GM19240 (cell line): ENCODE measurements at regions not wholly inside any gene's neighbourhood (a gene's known extent, or its start where the extent isn't known, plus 50 kb on each side); places are given as distances from the start of the nearest gene placed in this dataset.

Experiments used
- DNase-seq: peaks from one replicate; pipeline ENCODE4 v3.0.0; 2011; ENCODE audit warnings: low spot score; ENCODE audit not compliant: insufficient read length

DNA sequence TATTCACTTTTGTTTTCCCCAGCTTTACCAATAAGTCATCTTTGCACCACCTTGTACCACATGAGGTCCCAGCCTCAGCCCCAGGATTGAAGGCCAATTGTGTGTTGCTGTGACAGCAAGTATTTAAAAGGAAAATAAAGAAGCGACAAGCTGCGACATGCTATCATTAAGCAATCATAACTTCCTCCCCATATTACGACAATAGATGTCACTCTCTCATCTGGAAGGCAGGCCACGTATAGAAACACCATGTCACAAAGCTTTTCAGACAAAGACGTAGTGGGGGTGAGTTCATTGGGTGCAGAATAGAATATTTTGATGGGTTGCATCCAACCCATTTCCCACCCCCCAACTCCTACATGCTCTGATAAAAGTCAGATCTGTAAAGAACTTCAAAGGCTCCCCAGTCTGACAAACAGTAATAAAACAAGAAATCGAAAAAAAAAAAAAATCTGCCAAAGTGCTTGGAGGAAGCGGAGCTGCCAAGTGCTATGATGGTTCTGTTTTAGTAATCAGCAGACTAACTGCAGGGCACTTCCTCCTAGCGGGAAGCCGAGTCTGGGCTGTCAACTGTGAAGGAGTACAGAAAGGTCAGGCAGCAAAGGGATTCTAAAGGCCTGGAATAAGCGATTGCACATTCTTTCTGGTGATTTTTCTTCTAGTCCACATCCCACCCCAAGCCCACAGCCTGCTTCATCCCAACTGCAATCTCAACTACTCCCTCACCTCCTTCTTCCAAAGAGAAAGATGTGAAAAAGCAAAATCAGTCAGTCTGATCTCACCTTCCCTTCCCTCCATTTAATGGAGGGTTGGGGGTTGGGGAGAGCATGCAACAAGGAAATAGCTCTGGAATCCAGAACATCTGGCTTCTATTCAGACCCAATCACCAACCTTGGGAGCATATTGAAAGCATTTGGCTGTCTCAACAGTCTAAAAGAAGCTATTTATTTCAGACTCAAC is 131.4 kb upstream of the UBASH3B start:
- DNase-seq = no peak

GRCh38 chr11:122521626-122522025 is 133.9 kb upstream of the UBASH3B start:
- DNase-seq = no peak

- DNase-seq = no peak
Measured at GRCh38 chr11:122517403-122518379, 137.8 kb upstream of the UBASH3B start.

DNA sequence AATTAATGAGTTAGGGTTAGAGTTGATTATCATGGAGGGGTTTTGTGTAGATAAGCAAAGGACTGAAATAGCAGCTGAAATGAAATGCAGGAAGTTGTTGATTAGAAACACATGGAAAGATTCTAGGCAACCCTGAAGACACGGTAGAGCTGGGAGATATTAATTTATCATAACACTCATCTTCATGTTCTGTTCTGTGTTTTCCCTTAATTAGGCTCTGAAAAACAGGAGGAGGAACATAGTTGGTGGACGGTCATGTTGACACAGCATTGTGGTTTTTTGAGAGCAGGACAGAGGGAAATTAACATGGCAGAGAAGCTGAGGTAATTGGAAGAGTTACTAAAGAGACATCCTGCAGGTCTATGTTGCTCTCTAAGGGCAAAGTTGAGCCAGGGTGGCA is 138.8 kb upstream of the UBASH3B start:
- DNase-seq = no peak

- no peak for DNase-seq
Measured at GRCh38 chr11:122513997-122514396, 141.5 kb upstream of the UBASH3B start.

- DNase-seq = no peak
Measured at GRCh38 chr11:122513328-122513727, 142.2 kb upstream of the UBASH3B start.

DNA sequence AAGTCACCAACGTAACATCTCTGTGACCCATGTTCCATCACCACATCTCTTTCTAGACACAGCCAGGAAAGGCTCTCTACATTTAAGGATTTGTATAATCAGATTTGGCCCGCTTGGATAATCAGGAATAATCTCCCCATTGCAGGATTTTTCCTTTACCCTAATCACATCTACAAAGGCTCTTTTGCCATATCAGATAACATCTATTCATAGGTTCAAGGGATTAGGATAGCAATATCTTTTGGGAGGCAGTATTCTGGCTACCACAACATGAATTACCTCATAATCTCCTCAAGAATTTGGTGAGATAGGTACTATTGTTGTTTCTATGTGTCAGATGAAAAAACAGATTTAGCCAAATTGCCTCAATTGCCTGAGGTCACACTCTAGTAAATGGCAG is 142.8 kb upstream of the UBASH3B start:
- no peak for DNase-seq

- no peak for DNase-seq
Measured at GRCh38 chr11:122509899-122510298, 145.6 kb upstream of the UBASH3B start.

DNA sequence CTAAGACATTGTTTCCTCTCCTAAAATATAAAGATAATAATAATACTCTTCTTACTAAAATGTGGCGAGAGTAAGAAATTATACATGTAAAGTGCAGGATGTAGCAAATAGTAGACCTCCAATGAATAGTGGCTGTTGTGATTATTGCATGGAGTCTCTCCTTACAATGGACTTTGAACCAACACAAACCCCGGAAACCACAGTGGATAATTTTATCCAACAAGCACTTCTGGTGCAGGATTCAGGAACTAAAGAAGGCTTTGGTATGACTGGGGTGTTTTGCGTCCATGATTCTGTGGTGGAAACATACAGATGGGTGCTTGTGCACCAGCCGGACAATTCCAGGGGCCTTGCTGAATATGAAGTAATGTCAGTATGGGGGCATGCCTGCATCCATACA is 146.4 kb upstream of the UBASH3B start:
- no peak for DNase-seq

GRCh38 chr11:122505304-122506006 is 150.1 kb upstream of the UBASH3B start:
- DNase-seq = peak; percentile 14

DNA sequence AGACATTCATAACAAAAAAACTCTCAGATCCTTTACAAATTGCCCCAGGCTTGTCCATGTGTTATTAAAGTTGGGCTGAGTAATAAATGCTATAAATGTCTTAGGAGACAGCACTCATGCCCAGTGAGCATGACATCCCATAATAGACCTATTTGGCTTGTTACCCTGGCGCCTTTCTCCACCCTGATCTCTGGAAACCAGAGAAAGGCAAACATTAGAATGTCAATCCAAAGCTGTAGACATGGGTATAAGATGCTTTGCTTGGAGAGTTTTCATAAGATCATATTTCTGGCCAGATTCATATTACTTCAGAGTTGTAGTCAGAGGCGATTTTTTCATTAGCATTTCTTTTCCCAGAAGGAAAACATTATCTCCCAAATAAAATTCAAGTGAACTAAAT is 161.3 kb upstream of the UBASH3B start:
- DNase-seq = no peak

GRCh38 chr11:122491509-122491908 is 164.0 kb upstream of the UBASH3B start:
- DNase-seq = no peak

DNA sequence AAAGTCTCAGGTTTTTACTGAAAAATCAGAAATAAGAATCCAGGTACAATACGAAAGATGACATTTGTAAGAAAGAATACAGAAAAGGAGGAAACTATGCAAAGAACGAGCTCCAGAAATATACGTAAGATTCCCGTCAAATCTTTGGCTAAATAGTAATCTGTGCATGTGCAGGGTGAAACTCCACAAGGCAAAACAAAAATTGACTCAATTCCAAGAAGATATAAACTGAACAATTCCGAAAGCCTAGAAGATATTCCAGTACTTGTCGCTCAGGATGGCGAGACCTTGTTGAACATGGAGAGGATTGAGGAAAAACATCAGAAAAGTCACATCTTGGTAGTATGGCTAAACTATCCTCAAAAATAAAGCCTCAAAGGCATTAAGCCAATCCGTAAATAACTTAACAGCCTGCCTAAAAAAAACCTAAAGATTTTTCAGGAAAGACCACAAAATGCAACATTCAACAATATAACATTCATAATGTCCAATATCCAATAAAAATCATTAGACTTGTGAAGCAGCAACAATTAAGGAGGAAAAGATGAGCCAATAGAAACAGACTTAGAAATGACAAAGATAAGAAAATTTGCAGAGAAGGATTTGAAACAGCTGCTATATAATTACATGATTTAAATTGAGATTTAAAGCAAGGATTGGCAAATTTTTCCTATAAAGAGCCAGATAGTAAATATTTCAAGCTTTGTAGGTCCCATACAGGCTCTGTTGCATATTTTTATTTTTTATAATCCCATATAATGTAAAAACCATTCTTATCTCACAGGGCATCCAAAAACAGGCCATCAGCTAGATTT is 166.4 kb upstream of the UBASH3B start:
- DNase-seq = no peak

DNA sequence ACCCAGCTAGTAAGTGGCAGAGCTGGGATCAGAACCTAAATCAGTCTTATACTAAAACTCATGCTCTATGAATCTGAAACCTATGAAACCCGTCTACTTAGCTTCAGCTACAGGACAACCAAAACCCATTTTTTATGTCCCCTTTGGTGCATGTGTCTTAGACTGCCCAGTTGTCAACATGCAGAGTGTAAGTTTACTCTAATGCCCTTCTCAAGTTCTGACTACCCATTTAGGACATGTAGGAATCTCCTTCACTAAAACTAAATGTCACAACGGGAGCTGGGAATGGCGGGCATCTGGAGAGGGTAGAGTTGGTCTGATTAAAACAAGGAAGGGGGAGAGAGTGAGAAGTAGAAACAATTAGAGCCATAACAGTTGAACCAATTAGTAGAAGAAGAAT is 167.9 kb upstream of the UBASH3B start:
- no peak for DNase-seq

- DNase-seq = no peak
Measured at GRCh38 chr11:122486793-122487495, 168.6 kb upstream of the UBASH3B start.

- DNase-seq = no peak
Measured at GRCh38 chr11:122478986-122479385, 176.5 kb upstream of the UBASH3B start.

DNA sequence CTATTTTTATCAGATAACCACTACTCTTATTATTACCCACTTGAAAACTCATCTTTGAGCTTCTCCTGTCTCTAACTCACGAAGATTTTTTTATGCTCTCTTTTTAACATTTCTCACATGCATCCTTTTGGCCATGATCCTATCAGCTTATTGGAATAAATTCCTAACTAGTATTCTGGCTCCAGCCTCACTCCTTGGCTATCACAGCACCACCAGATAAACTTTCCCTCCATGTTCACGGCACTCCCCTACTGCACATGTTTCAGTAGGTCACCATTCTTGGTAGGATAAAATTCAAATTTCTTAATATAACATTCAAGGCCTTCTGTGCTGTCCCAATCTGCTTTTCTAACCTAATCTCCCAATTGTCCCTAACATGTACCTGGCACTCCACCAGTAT is 186.6 kb upstream of the UBASH3B start:
- no peak for DNase-seq

GRCh38 chr11:122463530-122463929 is 192.0 kb upstream of the UBASH3B start:
- DNase-seq = no peak

GRCh38 chr11:122459064-122459463 is 196.5 kb upstream of the UBASH3B start:
- no peak for DNase-seq

DNA sequence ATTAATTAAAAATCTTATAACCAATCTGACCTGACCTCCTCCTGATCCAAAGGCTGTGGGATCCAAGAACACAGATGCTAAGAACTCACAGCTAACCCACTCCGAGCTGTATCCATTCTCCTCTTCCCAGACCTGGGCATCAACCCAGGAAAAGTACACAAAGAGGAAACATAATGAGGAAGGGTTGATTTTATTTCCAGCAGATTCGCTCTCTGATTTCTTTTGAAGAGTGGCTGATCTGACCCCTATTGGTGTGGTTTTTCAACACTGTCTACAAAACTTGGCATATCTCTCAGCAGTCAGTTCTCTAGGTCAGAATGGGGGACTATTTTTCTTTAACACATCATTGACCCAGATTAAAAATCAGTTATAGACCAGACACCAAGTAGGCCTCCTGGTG is 201.9 kb upstream of the UBASH3B start:
- no peak for DNase-seq
